HepG2 (cell line): ENCODE measurements at regions not wholly inside any gene's neighbourhood (a gene's known extent, or its start where the extent isn't known, plus 50 kb on each side); places are given as distances from the start of the nearest gene placed in this dataset.

Experiments used
- ATAC-seq: fragments of 200-7000 bp; cut with Tn5 transposase; 3 replicates; pipeline ENCODE4 v1.9.1; 2020; ENCODE audit warnings: mild to moderate bottlenecking, moderate library complexity
- BruUV-seq: library from RNA; stranded (reverse); fragments of 400-500 nt; replicated peaks from 2 replicates; lab custom pipeline; 2021; lab: Mats Ljungman, UMichigan
- CTCF ChIA-PET: fragments of 300-600 bp; formaldehyde crosslinking; extraction: SDS; loops from one replicate; lab custom pipeline; 2021; ENCODE audit warnings: low total read pairs, inconsistent platforms, low intra/inter-chr PET ratio; lab: Yijun Ruan, JAX
- POLR2A ChIA-PET: fragments of 350-600 bp; sonication (Branson Sonifier 250); formaldehyde crosslinking; loops from one replicate; lab custom pipeline; 2020; ENCODE audit warnings: antibody characterized with exemption, inconsistent platforms; lab: Yijun Ruan, JAX
- DNase-seq: peaks from one replicate; pipeline ENCODE4 v3.0.0-alpha.2; 2015; ENCODE audit warnings: low spot score
- FAIRE-seq: peaks from 3 replicates; lab custom pipeline; 2011; peaks lifted over from hg19 to GRCh38; lab: Jason Lieb, UNC
- H2AFZ ChIP-seq: one replicate; pipeline ENCODE4 v1.6.1; 2011; ENCODE audit warnings: low read length, inconsistent platforms
- H3K27ac ChIP-seq: fragments of 300-600 bp; 3 replicates; pipeline ENCODE4 v1.8.0; 2011; ENCODE audit warnings: mixed run types, mild to moderate bottlenecking, mixed read lengths, low read length, inconsistent platforms; ENCODE audit not compliant: insufficient read depth; ENCODE audit errors: extremely low read length
- H3K27me3 ChIP-seq, 2 experiments: fragments of 200-600 bp in 1 of 2; 2 replicates in 1 of 2; 3 replicates in 1 of 2; pipeline versions ENCODE4 v1.6.0 to v1.8.0; 2011; ENCODE audit warnings: low read length in 2 of 2, mild to moderate bottlenecking in 2 of 2, moderate library complexity in 2 of 2, inconsistent platforms in 1 of 2; ENCODE audit not compliant: insufficient read depth in 2 of 2, control insufficient read depth in 1 of 2
- H3K36me3 ChIP-seq, 2 experiments: fragments of 200-600 bp in 1 of 2; replicated peaks in 1 of 2; 2 replicates in 1 of 2; 3 replicates in 1 of 2; pipeline versions ENCODE4 v1.5.1 to v1.8.0; 2011; ENCODE audit warnings: low read length in 2 of 2, inconsistent platforms in 1 of 2; ENCODE audit not compliant: insufficient read depth in 2 of 2, control insufficient read depth in 1 of 2
- H3K4me1 ChIP-seq: 2 replicates; pipeline ENCODE4 v1.5.1; 2012; ENCODE audit warnings: low read length, inconsistent platforms; ENCODE audit not compliant: insufficient read depth
- H3K4me2 ChIP-seq: 2 replicates; pipeline ENCODE4 v1.6.0; 2011; ENCODE audit warnings: low read depth, low read length, inconsistent platforms
- H3K4me3 ChIP-seq, 3 experiments: fragments of 200-600 bp in 1 of 3; sonication (generic), shearing (Covaris generic) in 1 of 3; replicated peaks in 1 of 3; 2 replicates each; pipeline ENCODE4 v1.5.1; 2011 to 2016; ENCODE audit warnings: low read length in 3 of 3, inconsistent platforms in 2 of 3, low read depth in 2 of 3, mild to moderate bottlenecking in 2 of 3, control low read depth in 1 of 3, mixed read lengths in 1 of 3; ENCODE audit not compliant: insufficient read depth in 1 of 3
- H3K79me2 ChIP-seq: one replicate; pipeline ENCODE4 v1.6.1; 2011; ENCODE audit warnings: low read length, inconsistent platforms; ENCODE audit not compliant: insufficient read depth
- H3K9ac ChIP-seq: 2 replicates; pipeline ENCODE4 v1.6.0; 2011; ENCODE audit warnings: mild to moderate bottlenecking, low read depth, low read length, inconsistent platforms; ENCODE audit not compliant: insufficient read depth
- H3K9me3 ChIP-seq: 2 replicates; pipeline ENCODE4 v1.5.1; 2012; ENCODE audit warnings: mild to moderate bottlenecking, low read length
- H4K20me1 ChIP-seq: 2 replicates; pipeline ENCODE4 v1.6.0; 2011; ENCODE audit warnings: inconsistent platforms, mild to moderate bottlenecking, low read length, moderate library complexity; ENCODE audit not compliant: insufficient read depth
- AKNA ChIP-seq: sonication (generic); formaldehyde crosslinking; IDR thresholded peaks from 2 replicates; pipeline ENCODE4 v1.4.0; 2020; ENCODE audit warnings: missing genetic modification reagents, borderline replicate concordance
- BORCS8-MEF2B ChIP-seq: sonication (generic); formaldehyde crosslinking; IDR thresholded peaks from 2 replicates; pipeline ENCODE4 v1.8.0; 2022; ENCODE audit warnings: mild to moderate bottlenecking, missing genetic modification reagents
- BRD4 ChIP-seq: sonication (generic); formaldehyde crosslinking; IDR thresholded peaks from 2 replicates; pipeline ENCODE4 v1.4.0; 2020; ENCODE audit warnings: missing genetic modification reagents
- CHD2 ChIP-seq: IDR thresholded peaks from 2 replicates; pipeline ENCODE4 v1.6.1; 2011; ENCODE audit warnings: low read depth, low read length, improper control_type of control experiment
- FOXO1 ChIP-seq: sonication (generic); formaldehyde crosslinking; IDR thresholded peaks from 2 replicates; pipeline ENCODE4 v1.4.0; 2020; ENCODE audit warnings: missing genetic modification reagents
- IRF9 ChIP-seq: sonication (generic); formaldehyde crosslinking; IDR thresholded peaks from 2 replicates; pipeline ENCODE4 v1.8.0; 2022; ENCODE audit warnings: missing genetic modification reagents, mild to moderate bottlenecking, borderline replicate concordance
- KAT8 ChIP-seq: IDR thresholded peaks from 2 replicates; pipeline ENCODE4 v1.6.1; 2016; ENCODE audit warnings: missing genetic modification reagents, missing compliant biosample characterization
- PCBP1 ChIP-seq: fragments of 200-400 bp; formaldehyde crosslinking; IDR thresholded peaks from 2 replicates; pipeline ENCODE4 v1.6.1; 2017; ENCODE audit warnings: mild to moderate bottlenecking, low read depth, low read length, borderline replicate concordance
- SOX13 ChIP-seq, 3 experiments: fragments of 450-650 bp in 1 of 3; sonication (generic) in 1 of 3; formaldehyde crosslinking in 1 of 3; IDR thresholded peaks in 2 of 3; conservative IDR thresholded peaks in 1 of 3; 2 replicates each; pipeline versions ENCODE4 v1.5.0 to v1.6.1; 2016 to 2020; ENCODE audit warnings: antibody characterized with exemption in 1 of 3, mild to moderate bottlenecking in 1 of 3, missing compliant biosample characterization in 1 of 3, missing genetic modification reagents in 1 of 3, moderate library complexity in 1 of 3
- UBTF ChIP-seq: sonication (generic); formaldehyde crosslinking; IDR thresholded peaks from 2 replicates; pipeline ENCODE4 v1.4.0; 2020; ENCODE audit warnings: mild to moderate bottlenecking, missing genetic modification reagents
- ZC3H13 ChIP-seq: sonication (generic); formaldehyde crosslinking; IDR thresholded peaks from 2 replicates; pipeline ENCODE4 v1.8.1; 2023; ENCODE audit warnings: mild to moderate bottlenecking, missing genetic modification reagents, moderate library complexity
- ZNF383 ChIP-seq: sonication (generic); formaldehyde crosslinking; IDR thresholded peaks from 2 replicates; pipeline ENCODE4 v1.4.0; 2020; ENCODE audit warnings: missing genetic modification reagents, mild to moderate bottlenecking, borderline replicate concordance
- ZNF430 ChIP-seq: sonication (generic); formaldehyde crosslinking; IDR thresholded peaks from 2 replicates; pipeline ENCODE4 v1.9.0; 2021; ENCODE audit warnings: mild to moderate bottlenecking, missing genetic modification reagents
- WGBS: methylation state at CpG from one replicate; pipeline ENCODE4 v1.1.6; 2017; ENCODE audit warnings: low lambda C conversion rate; 5-methylcytosine and 5-hydroxymethylcytosine counted together
- in situ Hi-C: cut with HindIII; loops from 2 replicates; pipeline ENCODE4 v1.10.0; 2017; ENCODE audit warnings: low pct_unique_long_range_greater_than_20kb; ENCODE audit not compliant: extremely low pct_ligation_motif_present
- intact Hi-C: fragments of 100-400 bp; cut with micrococcal nuclease; formaldehyde crosslinking; loops from one replicate; pipeline ENCODE4 v1.10.0; 2022; ENCODE audit not compliant: unreplicated experiment

- no peak overlapping the region for H3K4me2 ChIP-seq
- H3K27me3 ChIP-seq, result peaks cover 3 to 10% of the 10 kb centered on the region in 2 experiments; a peak in 3 of 5 replicates
- DNase-seq (no peak), ATAC-seq (no peak), FAIRE-seq (no peak)
- no peak overlapping the region for H3K9ac ChIP-seq
- no peak overlapping the region for H2AFZ ChIP-seq
- no TSS peak for BruUV-seq
- H3K79me2 ChIP-seq, result no peaks in the 10 kb centered on the region
- WGBS, result 6% methylated on average over 2 of the region's 2 CpGs
- H3K4me3 ChIP-seq, result no peak overlapping the region
- H4K20me1 ChIP-seq, result no peaks in the 10 kb centered on the region
- H3K27ac ChIP-seq, result no peak overlapping the region
- intact Hi-C loops, result no loop called here
- H3K9me3 ChIP-seq, result no peaks in the 10 kb centered on the region
- in situ Hi-C loops, result no loop called here
- ChIA-PET POLR2A (no interaction called here), CTCF (no interaction called here)
- TF ChIP-seq BORCS8-MEF2B (CRISPR knock-in tag), result no peak
- no peak for TF ChIP-seq SOX13 (IDR thresholded peaks at IDR 0.05)
- TF ChIP-seq SOX13 (CRISPR knock-in tag; conservative IDR thresholded peaks at IDR 0.05 in 1 of 2, IDR thresholded peaks at IDR 0.05 in 1 of 2), result no peak
- no peak for TF ChIP-seq PCBP1
- TF ChIP-seq ZC3H13 (CRISPR knock-in tag), result no peak
- no peak for TF ChIP-seq AKNA (CRISPR knock-in tag)
- TF ChIP-seq CHD2, result no peak
- TF ChIP-seq ZNF383, result no peak
- no peak for TF ChIP-seq IRF9
- TF ChIP-seq ZNF430 (CRISPR knock-in tag), result no peak
- no peak for TF ChIP-seq UBTF (CRISPR knock-in tag)
- TF ChIP-seq BRD4 (CRISPR knock-in tag), result no peak
- no peak for TF ChIP-seq KAT8 (CRISPR knock-in tag)
- no peak for TF ChIP-seq FOXO1 (CRISPR knock-in tag)
- no peaks in the 10 kb centered on the region for H3K4me1 ChIP-seq
- H3K36me3 ChIP-seq, result no peaks in the 10 kb centered on the region
These were observed 61.6 kb upstream of the NAV2 start for GRCh38 chr11:19651028-19651427.
